Liver (tissue), 3 donors: ENCODE measurements at regions not wholly inside any gene's neighbourhood (a gene's known extent, or its start where the extent isn't known, plus 50 kb on each side); places are given as distances from the start of the nearest gene placed in this dataset.

Source experiments
- CTCF ChIP-seq: fragments of 150-350 bp; IDR thresholded peaks from 2 replicates; pipeline ENCODE4 v1.5.1; 2017; ENCODE audit warnings: improper control_type of control experiment, low read depth, low read length; ENCODE audit not compliant: missing input control
- EGR1 ChIP-seq, 2 donors: IDR thresholded peaks; 2 replicates each; pipeline ENCODE4 v1.6.1; 2016 to 2018; ENCODE audit warnings: antibody characterized with exemption in 2 of 2, low read depth in 2 of 2
- REST ChIP-seq: IDR thresholded peaks from 2 replicates; pipeline ENCODE4 v1.6.1; 2016; ENCODE audit warnings: antibody characterized with exemption, mild to moderate bottlenecking
- RXRA ChIP-seq, 2 donors: IDR thresholded peaks; 2 replicates each; pipeline ENCODE4 v1.6.1; 2017 to 2018; ENCODE audit warnings: antibody characterized with exemption in 2 of 2, mild to moderate bottlenecking in 1 of 2
- donor health status: healthy.
- donor health status: healthy.

GRCh38 chr21:35777081-35777480 is 283.2 kb downstream of the SETD4 start:
- TF ChIP-seq REST (no peak), EGR1 (IDR thresholded peaks at IDR 0.05; ENCODE audit: low read depth in 2 of 2) (no peak), CTCF (no peak), RXRA (IDR thresholded peaks at IDR 0.05) (no peak)
